HG02840 (cell line): ENCODE measurements at regions not wholly inside any gene's neighbourhood (a gene's known extent, or its start where the extent isn't known, plus 50 kb on each side); places are given as distances from the start of the nearest gene placed in this dataset.

Experiments
- ATAC-seq: cut with Tn5 transposase; IDR thresholded peaks from one replicate; pipeline ENCODE4 v1.9.1; 2021; ENCODE audit warnings: mild to moderate bottlenecking, moderate library complexity, moderate number of reproducible peaks; ENCODE audit not compliant: unreplicated experiment, low FRiP score

- ATAC-seq: no peak
Measured at GRCh38 chr6:156652231-156652750, 124.9 kb upstream of the ARID1B start.

DNA sequence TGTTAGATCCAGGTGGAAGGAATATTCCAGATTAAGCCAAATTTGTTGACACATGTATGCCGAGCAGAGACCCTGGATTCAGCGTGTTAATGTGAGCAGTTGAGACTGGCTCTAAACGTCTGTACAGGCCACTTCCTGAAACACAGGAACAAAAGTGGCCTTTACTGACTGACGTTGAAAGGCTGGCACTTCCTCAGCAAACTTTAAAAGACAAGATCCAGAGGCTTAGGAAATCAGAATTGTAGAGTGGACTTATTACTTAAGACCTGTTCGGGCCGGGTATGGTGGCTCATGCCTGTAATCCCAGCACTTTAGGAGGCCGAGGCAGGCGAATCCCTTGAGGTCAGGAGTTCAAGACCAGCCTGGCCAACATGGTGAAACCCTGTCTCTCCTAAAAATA is 125.7 kb upstream of the ARID1B start:
- no peak for ATAC-seq

GRCh38 chr6:156650896-156651390 is 126.2 kb upstream of the ARID1B start:
- no peak for ATAC-seq

DNA sequence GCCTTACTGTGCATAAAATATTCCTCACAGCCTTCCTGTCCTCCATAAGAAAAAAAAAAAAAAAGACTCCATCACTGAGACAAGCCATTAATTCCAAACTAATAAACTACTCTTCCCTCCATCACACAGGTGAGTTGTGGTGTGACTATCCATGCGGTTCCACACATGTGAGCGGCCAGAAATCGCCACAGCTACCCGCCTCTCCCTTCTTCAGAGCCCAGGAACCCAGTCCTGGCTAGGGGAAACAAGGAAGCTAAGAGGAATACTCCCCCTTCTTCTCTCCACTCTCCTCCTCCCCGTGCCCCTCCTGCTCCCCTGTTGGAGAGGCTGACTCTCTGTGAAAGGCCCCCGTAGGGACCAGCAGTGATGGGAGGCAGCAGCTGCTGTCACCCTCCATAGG is 128.6 kb upstream of the ARID1B start:
- no peak for ATAC-seq

DNA sequence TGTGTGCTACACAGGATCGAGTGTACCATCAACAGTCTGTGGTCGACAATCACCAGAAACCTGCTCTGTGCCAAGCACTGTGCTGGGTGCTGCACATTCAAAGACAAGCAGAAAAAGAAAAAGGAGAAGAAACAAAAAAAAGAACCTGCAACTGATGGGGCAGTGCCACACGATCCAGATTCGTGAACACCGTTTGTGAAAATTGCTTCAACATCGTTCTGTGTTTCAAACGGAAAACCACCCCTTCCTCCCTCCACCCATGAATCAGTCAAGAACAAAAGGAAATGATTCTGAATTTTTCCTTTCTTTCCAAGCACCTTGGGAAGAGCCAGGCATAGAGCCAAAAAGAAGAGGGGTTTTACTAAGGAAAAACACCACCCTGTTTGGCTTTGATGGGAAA is 129.2 kb upstream of the ARID1B start:
- no peak for ATAC-seq

DNA sequence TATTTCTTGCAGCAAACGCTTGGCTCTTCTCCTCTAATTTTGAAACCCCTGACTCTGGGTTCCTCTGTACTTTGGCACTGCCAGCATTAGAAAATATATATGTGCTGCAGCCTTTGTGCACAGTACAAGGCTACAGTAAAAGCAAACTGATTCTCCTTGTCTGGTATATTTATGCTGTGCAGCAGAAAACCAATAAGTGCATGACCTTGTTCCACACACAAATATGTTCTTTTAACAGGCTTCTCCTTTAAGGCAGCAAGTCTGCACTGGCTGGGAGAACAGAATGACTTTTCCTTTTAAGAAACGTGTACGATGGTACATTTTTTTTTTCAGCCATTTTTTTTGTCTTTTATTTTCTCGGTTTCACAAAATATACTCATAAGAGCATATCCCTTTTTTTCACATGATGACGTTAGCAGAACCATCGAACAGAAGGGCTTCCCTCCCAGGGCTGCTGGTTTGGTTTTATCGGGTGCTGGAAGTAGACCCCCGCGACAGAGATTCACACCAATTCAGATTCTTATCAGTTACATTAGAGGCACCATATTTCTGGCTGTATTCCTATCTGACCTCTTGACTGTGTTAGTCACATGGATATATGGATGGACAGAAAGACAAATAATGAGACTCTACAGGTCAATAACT is 129.9 kb upstream of the ARID1B start:
- ATAC-seq: no peak

DNA sequence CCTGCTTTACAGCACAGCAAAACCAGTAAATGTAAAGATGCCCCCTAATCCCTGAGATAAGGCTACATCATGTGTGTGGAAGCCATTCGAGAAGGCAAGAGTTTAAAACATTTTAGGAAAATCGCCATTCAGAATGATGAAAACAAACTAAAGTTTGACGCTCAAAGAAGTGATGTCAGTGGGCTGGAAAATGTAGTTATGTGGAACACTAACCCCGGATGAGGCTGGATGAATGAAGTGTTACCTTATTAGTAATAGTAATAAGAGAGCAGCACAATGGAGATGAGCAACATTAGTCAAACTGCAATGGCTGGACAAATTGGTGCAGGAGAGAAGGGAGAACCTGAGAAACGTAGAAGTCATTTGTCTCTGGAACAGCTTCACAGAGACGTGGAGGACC is 130.7 kb upstream of the ARID1B start:
- no peak for ATAC-seq

DNA sequence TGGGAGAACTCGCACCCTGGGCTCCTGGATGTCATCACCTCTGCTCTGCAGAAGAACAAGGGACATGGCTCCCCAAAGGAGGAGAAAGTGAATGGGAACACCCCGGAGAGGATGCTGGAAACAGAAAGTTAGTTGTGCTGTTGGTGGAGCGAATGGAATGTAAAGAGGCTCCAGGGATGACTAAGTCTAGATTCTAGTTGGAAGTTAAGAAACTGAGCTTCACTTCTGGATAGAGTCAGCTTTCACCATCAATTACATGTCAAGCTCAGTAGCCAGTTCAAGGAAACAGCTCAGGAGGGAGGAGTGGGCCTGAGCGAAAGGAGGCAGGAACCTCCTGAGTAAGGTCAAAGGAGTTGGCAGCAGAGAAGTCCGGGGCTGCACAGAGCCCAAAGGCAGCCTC is 132.1 kb upstream of the ARID1B start:
- no peak for ATAC-seq

GRCh38 chr6:156639009-156639721 is 138.0 kb upstream of the ARID1B start:
- ATAC-seq: no peak

- ATAC-seq: no peak
Measured at GRCh38 chr6:156638581-156638980, 138.6 kb upstream of the ARID1B start.

- ATAC-seq: no peak
Measured at GRCh38 chr6:156634951-156635371, 142.2 kb upstream of the ARID1B start.

- ATAC-seq: no peak
Measured at GRCh38 chr6:156634048-156634447, 143.1 kb upstream of the ARID1B start.

DNA sequence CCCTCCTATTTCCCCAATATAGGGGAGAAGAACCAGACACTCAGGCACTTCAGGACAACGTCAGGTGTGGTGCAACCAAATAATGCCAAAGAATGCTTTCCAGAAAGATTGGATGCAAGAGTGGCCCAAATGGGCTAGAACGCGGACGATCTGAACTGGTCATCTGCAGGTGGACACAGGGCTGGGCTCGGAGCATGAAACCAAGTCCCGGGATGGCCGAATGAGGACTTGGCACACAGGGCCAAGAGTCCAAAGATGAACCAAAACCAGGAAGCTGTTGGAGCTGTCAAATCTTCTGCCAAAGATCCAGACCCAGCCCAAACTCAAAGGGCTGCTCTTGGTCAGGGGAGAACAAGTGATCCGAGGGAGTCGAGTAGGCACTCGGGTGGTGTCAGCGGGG is 143.9 kb upstream of the ARID1B start:
- no peak for ATAC-seq

- ATAC-seq: no peak
Measured at GRCh38 chr6:156630613-156631302, 146.4 kb upstream of the ARID1B start.

DNA sequence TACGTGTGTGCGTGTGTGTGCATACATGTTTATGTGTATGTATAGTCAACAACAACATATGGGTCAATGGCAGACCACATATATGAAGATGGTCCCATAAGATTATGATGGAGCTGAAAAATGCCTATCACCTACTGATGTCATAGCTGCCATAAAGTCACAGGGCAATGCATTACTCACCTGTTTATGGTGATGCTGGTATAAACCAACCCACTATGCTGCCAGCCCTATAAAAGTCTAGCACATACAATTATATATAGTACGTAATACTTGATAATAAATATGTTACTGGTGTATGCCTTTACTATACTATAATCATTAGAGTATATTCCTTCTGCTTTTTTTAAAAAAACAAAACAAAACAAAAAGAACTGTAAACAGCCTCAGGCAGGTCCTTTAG is 148.4 kb upstream of the ARID1B start:
- ATAC-seq: no peak

- no peak for ATAC-seq
Measured at GRCh38 chr6:156627524-156627923, 149.7 kb upstream of the ARID1B start.

- no peak for ATAC-seq
Measured at GRCh38 chr6:156622185-156622584, 155.0 kb upstream of the ARID1B start.

DNA sequence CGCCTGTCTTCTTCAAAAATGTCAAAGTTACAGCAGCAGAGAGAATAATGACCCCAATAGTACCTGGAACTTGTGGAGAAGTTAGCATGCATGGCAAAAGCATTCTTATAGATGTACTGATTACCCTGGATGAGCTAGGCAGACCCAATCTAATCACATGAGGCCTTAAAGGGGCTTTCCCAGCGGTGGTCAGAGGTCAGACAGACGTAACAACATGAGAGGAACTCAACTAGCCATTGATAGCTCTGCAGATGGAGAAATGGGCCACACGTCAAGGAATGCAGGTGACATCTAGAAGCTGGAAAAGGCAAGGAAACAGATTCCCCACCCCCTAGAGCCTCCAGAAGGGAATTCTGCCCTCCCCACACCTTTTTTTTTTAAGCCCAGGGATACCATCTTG is 156.8 kb upstream of the ARID1B start:
- no peak for ATAC-seq

DNA sequence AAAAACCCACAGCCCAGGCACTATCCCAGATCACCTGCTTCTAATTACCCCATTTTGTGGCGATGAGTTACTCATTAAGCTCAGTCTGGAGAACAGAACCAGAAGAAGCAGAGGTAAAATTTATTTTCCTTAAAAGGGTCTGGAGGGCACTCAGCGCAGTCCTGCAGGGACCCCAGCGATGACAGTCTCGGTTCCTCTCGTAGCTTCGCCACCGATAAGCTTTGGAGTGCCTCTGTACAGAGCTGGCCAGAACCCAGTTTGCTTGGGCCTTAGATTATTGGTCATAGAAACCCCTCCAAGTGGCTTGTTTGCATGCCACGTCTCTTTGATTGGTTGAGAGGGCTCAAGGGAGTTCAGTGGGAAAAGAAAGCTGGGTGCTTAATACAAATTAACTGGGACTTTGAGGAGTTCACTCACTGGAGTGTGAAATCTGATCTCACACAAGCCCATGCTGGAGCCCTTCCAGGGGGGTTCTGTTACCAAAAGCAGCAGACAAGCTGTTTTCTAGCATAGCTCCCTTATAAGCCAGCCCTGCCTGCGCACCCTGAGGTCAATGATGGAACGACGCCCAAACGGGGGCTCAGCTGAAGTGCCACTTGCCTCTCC is 158.5 kb upstream of the ARID1B start:
- no peak for ATAC-seq

- no peak for ATAC-seq
Measured at GRCh38 chr6:156617941-156618340, 159.2 kb upstream of the ARID1B start.

- ATAC-seq: no peak
Measured at GRCh38 chr6:156617376-156617775, 159.8 kb upstream of the ARID1B start.
